ENCODE measurements at regions not wholly inside any gene's neighbourhood (a gene's known extent, or its start where the extent isn't known, plus 50 kb on each side); places are given as distances from the start of the nearest gene placed in this dataset.

DNA sequence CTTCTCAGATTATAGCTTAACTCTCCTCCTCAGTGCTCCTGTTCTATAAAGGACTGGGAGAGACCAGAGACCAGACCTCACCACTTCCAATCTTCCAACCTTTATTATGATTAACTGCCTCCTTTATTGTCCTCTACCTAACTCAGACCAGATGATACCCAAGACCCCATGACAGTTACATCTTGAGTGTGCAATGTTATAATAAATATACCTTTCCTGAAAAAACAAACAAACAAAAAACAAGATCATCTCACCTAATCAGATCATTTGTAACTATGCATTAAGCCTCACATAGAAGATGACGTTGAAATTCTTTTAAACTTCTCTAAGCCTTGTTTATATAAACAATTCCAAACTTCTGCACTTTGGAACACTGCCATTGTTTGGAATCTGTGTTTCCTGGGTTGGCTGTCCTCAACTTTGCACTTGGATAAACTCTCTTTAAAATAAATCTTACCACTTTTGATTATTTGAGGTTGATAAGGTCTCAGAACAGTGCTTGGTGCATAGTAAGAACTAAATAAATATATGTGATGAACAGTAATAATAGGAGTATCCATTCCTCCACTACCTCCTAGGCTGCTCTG is 342.7 kb downstream of the TDRD15 start:
- H3K27ac ChIP-seq (ENCODE audit: low read depth, low read length): no peak overlapping the region
- no peaks in the 10 kb centered on the region for H3K36me3 ChIP-seq (ENCODE audit: control insufficient read depth, low read length)
- H3F3A ChIP-seq (ENCODE audit: control insufficient read depth, insufficient read depth): no peaks in the 10 kb centered on the region
- TF ChIP-seq EZH2phosphoT487 (IDR thresholded peaks at IDR 0.05; ENCODE audit: borderline replicate concordance, low read length): no peak
- no peaks in the 10 kb centered on the region; the same call in 1 of the 2 replicates for H3K9me3 ChIP-seq (ENCODE audit: control insufficient read depth, insufficient read depth, low read length)
- no peaks in the 10 kb centered on the region for H3K4me1 ChIP-seq (ENCODE audit: control insufficient read depth, low read length)
- H3K27me3 ChIP-seq (ENCODE audit: control insufficient read depth, low read length): no peaks in the 10 kb centered on the region
- H3K79me2 ChIP-seq (ENCODE audit: control insufficient read depth, low read length): no peaks in the 10 kb centered on the region
- H3K4me3 ChIP-seq (ENCODE audit: low read length): no peak overlapping the region
- H3K9me2 ChIP-seq (replicated peaks; ENCODE audit: control insufficient read depth, low read length): no peaks in the 10 kb centered on the region
- no peak overlapping the region for H3K4me2 ChIP-seq (ENCODE audit: low read length)
- no peaks in the 10 kb centered on the region for H4K20me1 ChIP-seq (ENCODE audit: control insufficient read depth, insufficient read depth, low read depth, low read length)

DNA sequence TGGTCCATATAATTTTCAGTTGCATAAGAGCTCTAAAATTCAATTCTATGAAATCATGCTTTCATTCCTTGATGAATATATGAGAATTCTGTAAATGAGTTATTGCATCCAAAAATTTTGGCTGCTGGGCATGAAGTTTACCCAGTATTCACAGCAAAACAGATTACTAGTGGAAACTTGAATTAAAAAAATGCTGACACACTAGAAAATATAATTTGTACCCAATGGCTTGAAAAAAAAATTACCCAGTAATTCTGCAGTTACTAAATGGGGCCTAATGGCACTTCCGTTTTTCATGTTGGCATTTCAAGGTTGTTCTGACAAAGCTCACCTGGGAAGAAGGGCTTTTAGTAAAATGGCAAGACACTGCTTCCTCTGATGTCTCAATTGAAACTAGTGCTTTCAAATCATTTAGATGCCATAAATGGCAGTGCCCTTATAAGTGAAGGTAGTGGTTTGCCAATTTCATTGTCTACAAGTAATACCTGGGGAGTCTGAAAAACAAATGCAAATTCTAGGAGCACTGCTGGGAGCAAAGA is 343.6 kb downstream of the TDRD15 start:
- H3K27me3 ChIP-seq (ENCODE audit: control insufficient read depth, low read length): no peaks in the 10 kb centered on the region
- H3K4me1 ChIP-seq (ENCODE audit: control insufficient read depth, low read length): no peaks in the 10 kb centered on the region
- H3F3A ChIP-seq (ENCODE audit: control insufficient read depth, insufficient read depth): no peaks in the 10 kb centered on the region
- no peak overlapping the region for H3K27ac ChIP-seq (ENCODE audit: low read depth, low read length)
- H3K36me3 ChIP-seq (ENCODE audit: control insufficient read depth, low read length): no peaks in the 10 kb centered on the region
- TF ChIP-seq EZH2phosphoT487 (IDR thresholded peaks at IDR 0.05; ENCODE audit: borderline replicate concordance, low read length): no peak
- TF ChIP-seq, protein P1, sequence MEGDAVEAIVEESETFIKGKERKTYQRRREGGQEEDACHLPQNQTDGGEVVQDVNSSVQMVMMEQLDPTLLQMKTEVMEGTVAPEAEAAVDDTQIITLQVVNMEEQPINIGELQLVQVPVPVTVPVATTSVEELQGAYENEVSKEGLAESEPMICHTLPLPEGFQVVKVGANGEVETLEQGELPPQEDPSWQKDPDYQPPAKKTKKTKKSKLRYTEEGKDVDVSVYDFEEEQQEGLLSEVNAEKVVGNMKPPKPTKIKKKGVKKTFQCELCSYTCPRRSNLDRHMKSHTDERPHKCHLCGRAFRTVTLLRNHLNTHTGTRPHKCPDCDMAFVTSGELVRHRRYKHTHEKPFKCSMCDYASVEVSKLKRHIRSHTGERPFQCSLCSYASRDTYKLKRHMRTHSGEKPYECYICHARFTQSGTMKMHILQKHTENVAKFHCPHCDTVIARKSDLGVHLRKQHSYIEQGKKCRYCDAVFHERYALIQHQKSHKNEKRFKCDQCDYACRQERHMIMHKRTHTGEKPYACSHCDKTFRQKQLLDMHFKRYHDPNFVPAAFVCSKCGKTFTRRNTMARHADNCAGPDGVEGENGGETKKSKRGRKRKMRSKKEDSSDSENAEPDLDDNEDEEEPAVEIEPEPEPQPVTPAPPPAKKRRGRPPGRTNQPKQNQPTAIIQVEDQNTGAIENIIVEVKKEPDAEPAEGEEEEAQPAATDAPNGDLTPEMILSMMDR (IDR thresholded peaks at IDR 0.05; ENCODE audit: low read depth, low read length, poor library complexity, severe bottlenecking): no peak
- no peaks in the 10 kb centered on the region; the same call in 1 of the 2 replicates for H3K9me3 ChIP-seq (ENCODE audit: control insufficient read depth, insufficient read depth, low read length)
- H4K20me1 ChIP-seq (ENCODE audit: control insufficient read depth, insufficient read depth, low read depth, low read length): no peaks in the 10 kb centered on the region
- H3K4me2 ChIP-seq (ENCODE audit: low read length): no peak overlapping the region
- H3K9me2 ChIP-seq (replicated peaks; ENCODE audit: control insufficient read depth, low read length): no peaks in the 10 kb centered on the region
- H3K79me2 ChIP-seq (ENCODE audit: control insufficient read depth, low read length): no peaks in the 10 kb centered on the region
- no peak overlapping the region for H3K4me3 ChIP-seq (ENCODE audit: low read length)

DNA sequence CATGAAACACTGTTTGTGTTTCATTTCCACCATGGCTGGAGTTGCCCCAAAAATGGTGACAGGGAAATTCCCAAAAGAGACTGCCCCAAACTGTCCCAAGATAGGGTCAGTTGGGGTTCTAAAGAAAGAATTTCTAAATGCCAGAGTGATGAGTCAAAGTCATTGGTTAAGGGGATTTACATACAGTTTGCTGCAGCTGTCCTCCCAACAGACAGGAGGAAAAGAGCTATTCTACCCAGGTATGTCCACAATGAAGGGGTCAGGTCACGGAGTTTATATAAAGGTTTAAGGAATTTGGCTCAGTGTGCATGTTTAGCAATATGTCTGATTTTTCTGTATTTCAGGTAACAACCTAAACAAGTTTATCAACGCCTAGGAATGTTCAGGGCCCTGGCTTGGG is 344.1 kb downstream of the TDRD15 start:
- Histone ChIP-seq H4K20me1 (ENCODE audit: control insufficient read depth, insufficient read depth, low read depth, low read length) (no peaks in the 10 kb centered on the region), H3K27ac (ENCODE audit: low read depth, low read length) (no peak overlapping the region), H3K36me3 (ENCODE audit: control insufficient read depth, low read length) (no peaks in the 10 kb centered on the region), H3K4me2 (ENCODE audit: low read length) (no peak overlapping the region), H3K4me3 (ENCODE audit: low read length) (no peak overlapping the region), H3K4me1 (ENCODE audit: control insufficient read depth, low read length) (no peaks in the 10 kb centered on the region), H3K79me2 (ENCODE audit: control insufficient read depth, low read length) (no peaks in the 10 kb centered on the region), H3F3A (ENCODE audit: control insufficient read depth, insufficient read depth) (no peaks in the 10 kb centered on the region), H3K9me3 (ENCODE audit: control insufficient read depth, insufficient read depth, low read length) (no peaks in the 10 kb centered on the region; the same call in 1 of the 2 replicates), H3K27me3 (ENCODE audit: control insufficient read depth, low read length) (no peaks in the 10 kb centered on the region), H3K9me2 (replicated peaks; ENCODE audit: control insufficient read depth, low read length) (no peaks in the 10 kb centered on the region)
- TF ChIP-seq, protein P1 (IDR thresholded peaks at IDR 0.05; ENCODE audit: low read depth, low read length, poor library complexity, severe bottlenecking): no peak
- TF ChIP-seq EZH2phosphoT487 (IDR thresholded peaks at IDR 0.05; ENCODE audit: borderline replicate concordance, low read length): no peak

DNA sequence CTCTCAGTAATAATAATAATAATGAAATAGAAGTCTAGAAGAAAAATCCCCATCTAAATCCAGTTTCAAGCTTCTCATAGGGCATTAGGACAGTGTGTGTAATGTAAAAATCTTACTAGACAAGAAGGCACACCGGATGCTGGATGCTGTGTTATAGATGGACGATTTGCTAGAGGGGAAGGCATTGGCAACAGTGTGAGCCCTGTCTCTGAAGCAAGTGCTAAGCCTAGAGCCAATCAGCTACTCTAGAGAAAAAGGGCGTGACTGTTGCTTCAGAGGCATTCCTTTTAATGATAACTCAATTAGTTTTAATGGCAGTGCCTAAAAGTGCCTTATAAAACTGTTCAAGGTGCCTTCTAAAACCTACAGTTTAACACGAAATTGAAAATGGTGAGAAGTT is 344.9 kb downstream of the TDRD15 start:
- TF ChIP-seq, protein P1 (IDR thresholded peaks at IDR 0.05; ENCODE audit: low read depth, low read length, poor library complexity, severe bottlenecking): no peak
- no peak for TF ChIP-seq EZH2phosphoT487 (IDR thresholded peaks at IDR 0.05; ENCODE audit: borderline replicate concordance, low read length)
- no peak overlapping the region for H3K4me3 ChIP-seq (ENCODE audit: low read length)
- no peaks in the 10 kb centered on the region for H3K36me3 ChIP-seq (ENCODE audit: control insufficient read depth, low read length)
- H3K4me1 ChIP-seq (ENCODE audit: control insufficient read depth, low read length): no peaks in the 10 kb centered on the region
- no peaks in the 10 kb centered on the region for H3K27me3 ChIP-seq (ENCODE audit: control insufficient read depth, low read length)
- no peaks in the 10 kb centered on the region for H4K20me1 ChIP-seq (ENCODE audit: control insufficient read depth, insufficient read depth, low read depth, low read length)
- H3K79me2 ChIP-seq (ENCODE audit: control insufficient read depth, low read length): no peaks in the 10 kb centered on the region
- no peaks in the 10 kb centered on the region; the same call in 1 of the 2 replicates for H3K9me3 ChIP-seq (ENCODE audit: control insufficient read depth, insufficient read depth, low read length)
- H3K27ac ChIP-seq (ENCODE audit: low read depth, low read length): no peak overlapping the region
- H3K4me2 ChIP-seq (ENCODE audit: low read length): no peak overlapping the region
- H3K9me2 ChIP-seq (replicated peaks; ENCODE audit: control insufficient read depth, low read length): no peaks in the 10 kb centered on the region
- no peaks in the 10 kb centered on the region for H3F3A ChIP-seq (ENCODE audit: control insufficient read depth, insufficient read depth)
